WI38 (cell line): ENCODE measurements at regions not wholly inside any gene's neighbourhood (a gene's known extent, or its start where the extent isn't known, plus 50 kb on each side); places are given as distances from the start of the nearest gene placed in this dataset.
"Not testable (repeated sequence)": the region's sequence is repeated elsewhere in the genome, so short reads cannot be mapped to it uniquely, and the experiment has no call there.

Experiments
- H3K4me3 ChIP-seq: 2 replicates; pipeline ENCODE4 v1.5.1; 2011; ENCODE audit warnings: low read depth, mild to moderate bottlenecking, control low read depth, low read length
- CTCF ChIP-seq: IDR thresholded peaks from 2 replicates; pipeline ENCODE4 v1.5.1; 2012; ENCODE audit warnings: low read depth, mild to moderate bottlenecking, control low read depth, low read length

GRCh38 chr3:81816473-81817250 is 55.2 kb upstream of the GBE1 start:
- no peak overlapping the region for H3K4me3 ChIP-seq

GRCh38 chr3:81812098-81812497 is 50.7 kb upstream of the GBE1 start:
- H3K4me3 ChIP-seq, result not testable (repeated sequence)

More at GRCh38 chr3:81816473-81817250, 55.2 kb upstream of the GBE1 start:
- no peak for TF ChIP-seq CTCF
